OCI-LY3 (cell line): ENCODE measurements at regions not wholly inside any gene's neighbourhood (a gene's known extent, or its start where the extent isn't known, plus 50 kb on each side); places are given as distances from the start of the nearest gene placed in this dataset.

ENCODE experiments used
- H2AFZ ChIP-seq: fragments of 200-600, 300-600 bp; shearing (Covaris generic); 2 replicates; pipeline ENCODE4 v1.6.0; 2014; ENCODE audit warnings: antibody characterized with exemption, low read depth, low read length
- H3K27ac ChIP-seq: fragments of 200-600, 300-600 bp; sonication (generic); 2 replicates; pipeline ENCODE4 v1.5.1; 2014; ENCODE audit warnings: mild to moderate bottlenecking, low read length, moderate library complexity, mixed read lengths
- H3K27me3 ChIP-seq: fragments of 200-600, 300-600 bp; sonication (generic); 2 replicates; pipeline ENCODE4 v1.6.1; 2014; ENCODE audit warnings: low read depth, low read length, mixed read lengths
- H3K36me3 ChIP-seq: fragments of 200-600, 300-600 bp; sonication (generic); replicated peaks from 2 replicates; pipeline ENCODE3; 2014; ENCODE audit warnings: low read depth, low read length, mixed read lengths
- H3K4me1 ChIP-seq: fragments of 300-600, 200-600 bp; sonication (generic); 2 replicates; pipeline ENCODE4 v1.6.1; 2014; ENCODE audit warnings: low read length, mixed read lengths
- H3K4me2 ChIP-seq: fragments of 200-600, 300-600 bp; sonication (generic); 2 replicates; pipeline ENCODE4 v1.6.1; 2014; ENCODE audit warnings: low read length, mixed read lengths
- H3K4me3 ChIP-seq: fragments of 300-600, 200-600 bp; sonication (generic); 2 replicates; pipeline ENCODE4 v1.5.1; 2014; ENCODE audit warnings: antibody characterized with exemption, mild to moderate bottlenecking, low read length, moderate library complexity
- H3K79me2 ChIP-seq: fragments of 300-600, 200-600 bp; shearing (Covaris generic); 2 replicates; pipeline ENCODE4 v1.6.1; 2014; ENCODE audit warnings: mild to moderate bottlenecking, low read length, mixed read lengths
- H3K9ac ChIP-seq: fragments of 300-600, 200-600 bp; shearing (Covaris generic); 2 replicates; pipeline ENCODE4 v1.6.0; 2014; ENCODE audit warnings: mild to moderate bottlenecking, low read length, moderate library complexity
- H3K9me3 ChIP-seq: fragments of 200-600, 300-600 bp; shearing (Covaris generic); 2 replicates; pipeline ENCODE4 v1.6.1; 2014; ENCODE audit warnings: low read length, mixed read lengths; ENCODE audit not compliant: insufficient read depth
- H4K20me1 ChIP-seq: fragments of 200-600, 300-600 bp; sonication (generic); 2 replicates; pipeline ENCODE4 v1.6.1; 2016; ENCODE audit warnings: low read length, mixed read lengths; ENCODE audit not compliant: insufficient read depth
- EZH2phosphoT487 ChIP-seq: fragments of 200-600 bp; shearing (Covaris generic); IDR thresholded peaks from 2 replicates; pipeline ENCODE4 v1.6.1; 2018; ENCODE audit warnings: antibody characterized with exemption, mixed run types, low read depth
- TF ChIP-seq, protein P1 (sequence below): fragments of 200-600, 300-600 bp; sonication (generic); IDR thresholded peaks from 2 replicates; pipeline ENCODE4 v1.5.1; 2014; ENCODE audit warnings: antibody characterized with exemption, low read length, low read depth

DNA sequence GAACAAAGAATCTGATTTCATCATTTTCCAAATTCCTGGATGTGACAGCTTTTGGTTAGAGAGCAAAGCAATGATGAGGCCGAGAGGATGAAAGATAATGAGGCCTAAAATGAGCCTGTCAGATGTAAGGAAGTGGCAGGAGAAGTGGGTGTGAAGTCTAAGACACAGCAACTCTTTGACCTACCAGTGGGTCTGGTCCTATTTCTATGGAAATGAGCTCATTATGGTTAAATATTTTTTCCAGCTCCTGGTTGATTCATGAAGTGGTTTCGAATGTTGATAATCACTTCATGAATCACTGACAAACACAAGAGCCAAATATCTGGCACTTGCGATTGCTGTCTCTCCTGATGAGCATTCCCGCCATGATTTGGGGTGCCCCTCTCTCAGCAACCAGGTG lies 273.3 kb upstream of the CDH5 start:
- Histone ChIP-seq H3K27ac (no peak overlapping the region), H3K27me3 (no peaks in the 10 kb centered on the region), H3K4me1 (no peaks in the 10 kb centered on the region), H3K4me2 (no peak overlapping the region), H3K79me2 (no peaks in the 10 kb centered on the region), H2AFZ (no peak overlapping the region), H3K4me3 (no peak overlapping the region), H3K9ac (no peak overlapping the region), H4K20me1 (no peaks in the 10 kb centered on the region), H3K9me3 (no peaks in the 10 kb centered on the region), H3K36me3 (no peaks in the 10 kb centered on the region)
- TF ChIP-seq, protein P1, sequence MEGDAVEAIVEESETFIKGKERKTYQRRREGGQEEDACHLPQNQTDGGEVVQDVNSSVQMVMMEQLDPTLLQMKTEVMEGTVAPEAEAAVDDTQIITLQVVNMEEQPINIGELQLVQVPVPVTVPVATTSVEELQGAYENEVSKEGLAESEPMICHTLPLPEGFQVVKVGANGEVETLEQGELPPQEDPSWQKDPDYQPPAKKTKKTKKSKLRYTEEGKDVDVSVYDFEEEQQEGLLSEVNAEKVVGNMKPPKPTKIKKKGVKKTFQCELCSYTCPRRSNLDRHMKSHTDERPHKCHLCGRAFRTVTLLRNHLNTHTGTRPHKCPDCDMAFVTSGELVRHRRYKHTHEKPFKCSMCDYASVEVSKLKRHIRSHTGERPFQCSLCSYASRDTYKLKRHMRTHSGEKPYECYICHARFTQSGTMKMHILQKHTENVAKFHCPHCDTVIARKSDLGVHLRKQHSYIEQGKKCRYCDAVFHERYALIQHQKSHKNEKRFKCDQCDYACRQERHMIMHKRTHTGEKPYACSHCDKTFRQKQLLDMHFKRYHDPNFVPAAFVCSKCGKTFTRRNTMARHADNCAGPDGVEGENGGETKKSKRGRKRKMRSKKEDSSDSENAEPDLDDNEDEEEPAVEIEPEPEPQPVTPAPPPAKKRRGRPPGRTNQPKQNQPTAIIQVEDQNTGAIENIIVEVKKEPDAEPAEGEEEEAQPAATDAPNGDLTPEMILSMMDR = no peak
- no peak for TF ChIP-seq EZH2phosphoT487

DNA sequence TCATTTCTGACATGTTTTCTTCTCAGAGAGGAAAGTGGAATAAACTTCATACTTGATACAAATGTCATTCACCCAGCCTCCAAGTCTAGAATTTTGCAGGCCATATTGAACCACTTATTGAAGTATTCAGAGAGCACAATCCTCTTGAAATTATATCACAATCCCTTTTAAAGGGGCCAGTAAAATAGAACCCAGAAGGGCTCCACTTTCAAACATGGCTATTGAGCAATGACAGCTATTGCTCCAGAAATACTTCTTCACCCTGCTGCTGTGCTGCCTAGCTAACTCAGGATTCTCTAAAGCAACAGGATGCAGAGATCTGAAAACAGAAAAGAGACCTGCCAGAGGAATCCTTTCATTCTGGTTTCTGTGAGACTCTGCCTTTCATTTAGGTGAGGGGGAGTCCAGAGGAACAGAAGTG lies 275.0 kb upstream of the CDH5 start:
- TF ChIP-seq, protein P1 = no peak
- no peak for TF ChIP-seq EZH2phosphoT487
- H3K27ac ChIP-seq = no peak overlapping the region
- no peaks in the 10 kb centered on the region for H3K36me3 ChIP-seq
- no peaks in the 10 kb centered on the region for H3K9me3 ChIP-seq
- H3K9ac ChIP-seq = no peak overlapping the region
- H4K20me1 ChIP-seq = no peaks in the 10 kb centered on the region
- H3K4me1 ChIP-seq = no peaks in the 10 kb centered on the region
- H3K79me2 ChIP-seq = no peaks in the 10 kb centered on the region
- no peak overlapping the region for H3K4me3 ChIP-seq
- H2AFZ ChIP-seq = no peak overlapping the region
- H3K4me2 ChIP-seq = no peak overlapping the region
- no peaks in the 10 kb centered on the region for H3K27me3 ChIP-seq

DNA sequence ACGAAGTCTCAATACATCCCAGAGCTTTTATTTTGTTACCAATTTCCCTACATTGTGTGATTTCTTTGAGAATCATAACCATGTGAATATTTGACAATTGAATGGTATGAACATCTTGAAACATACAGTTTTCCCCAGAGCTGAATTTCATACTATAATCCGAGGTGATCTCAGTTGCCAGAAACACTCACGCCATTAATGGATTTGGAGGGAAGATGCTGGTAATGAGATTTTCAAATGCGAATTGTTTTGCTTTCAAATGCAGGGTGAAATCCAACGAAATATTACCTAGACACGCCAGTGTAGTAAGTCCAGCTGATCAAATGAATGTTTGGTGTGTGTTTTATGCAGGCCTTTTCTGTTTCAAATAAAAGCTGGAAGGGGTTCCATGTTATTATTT lies 277.8 kb upstream of the CDH5 start:
- Histone ChIP-seq H2AFZ (no peak overlapping the region), H3K27me3 (no peaks in the 10 kb centered on the region)

DNA sequence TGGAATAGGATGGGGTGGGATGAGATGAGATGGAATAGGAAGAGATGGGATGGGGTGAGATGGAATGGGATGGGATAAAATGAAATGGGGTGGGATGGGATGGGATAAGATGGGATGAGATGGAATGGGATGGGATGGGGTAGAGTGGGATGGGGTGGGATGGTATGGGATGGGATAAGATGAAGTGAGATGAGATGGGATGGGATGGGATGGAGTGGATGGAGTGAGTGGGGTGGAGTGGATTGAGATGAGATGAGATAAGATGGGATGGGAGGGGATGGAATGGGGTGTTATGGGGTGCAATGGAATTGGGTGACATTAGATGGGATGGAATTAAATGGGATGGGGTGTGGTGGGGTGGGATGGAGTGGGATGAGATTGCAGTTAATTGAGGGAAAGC lies 279.2 kb upstream of the CDH5 start:
- TF ChIP-seq, protein P1 = no peak
- TF ChIP-seq EZH2phosphoT487 = no peak
- H3K36me3 ChIP-seq = no peaks in the 10 kb centered on the region
- no peak overlapping the region for H3K27ac ChIP-seq
- no peaks in the 10 kb centered on the region for H3K9me3 ChIP-seq
- H4K20me1 ChIP-seq = no peaks in the 10 kb centered on the region
- H3K4me2 ChIP-seq = no peak overlapping the region
- H3K4me1 ChIP-seq = no peaks in the 10 kb centered on the region
- H3K27me3 ChIP-seq = no peaks in the 10 kb centered on the region
- H2AFZ ChIP-seq = no peak overlapping the region
- no peak overlapping the region for H3K9ac ChIP-seq
- no peak overlapping the region for H3K4me3 ChIP-seq
- no peaks in the 10 kb centered on the region for H3K79me2 ChIP-seq

More for the DNA sequence above, 277.8 kb upstream of the CDH5 start:
- H3K9ac ChIP-seq = no peak overlapping the region
- H3K4me1 ChIP-seq = no peaks in the 10 kb centered on the region
- H3K4me3 ChIP-seq = no peak overlapping the region
- no peaks in the 10 kb centered on the region for H4K20me1 ChIP-seq
- H3K79me2 ChIP-seq = no peaks in the 10 kb centered on the region
- no peak overlapping the region for H3K4me2 ChIP-seq
- H3K36me3 ChIP-seq = no peaks in the 10 kb centered on the region
- no peak overlapping the region for H3K27ac ChIP-seq
- TF ChIP-seq EZH2phosphoT487 = no peak
- TF ChIP-seq, protein P1 = no peak
- H3K9me3 ChIP-seq = no peaks in the 10 kb centered on the region
